ENCODE measurements at regions not wholly inside any gene's neighbourhood (a gene's known extent, or its start where the extent isn't known, plus 50 kb on each side); places are given as distances from the start of the nearest gene placed in this dataset.
"Not testable (repeated sequence)": the region's sequence is repeated elsewhere in the genome, so short reads cannot be mapped to it uniquely, and the experiment has no call there.

DNA sequence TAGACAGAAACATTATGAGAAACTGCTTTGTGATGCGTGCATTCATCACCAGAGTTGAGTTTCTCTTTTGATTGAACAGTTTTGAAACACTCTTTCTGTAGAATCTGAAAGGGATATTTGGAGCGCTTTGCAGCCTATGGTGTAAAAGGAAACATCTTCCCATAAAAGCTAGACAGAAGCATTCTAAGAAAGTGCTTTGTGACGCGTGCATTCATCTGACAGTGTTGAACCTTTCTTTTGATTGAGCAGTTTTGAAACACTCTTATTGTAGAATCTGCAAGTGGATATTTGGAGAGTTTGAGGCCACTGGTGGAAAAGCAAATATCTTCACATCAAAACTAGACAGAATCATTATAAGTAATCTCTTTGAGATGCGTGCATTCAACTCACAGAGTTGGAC, 3131.6 kb downstream of the TUBA3C start:
- not testable (repeated sequence) for ATAC-seq (ENCODE audit: low read depth); H3K4me3 ChIP-seq (ENCODE audit: severe bottlenecking); H3K9me3 ChIP-seq (ENCODE audit: severe bottlenecking); H3K4me1 ChIP-seq (ENCODE audit: insufficient read depth, poor library complexity, severe bottlenecking); H3K36me3 ChIP-seq (ENCODE audit: low read depth); H3K27me3 ChIP-seq (ENCODE audit: insufficient read depth, poor library complexity, severe bottlenecking); H3K27ac ChIP-seq (ENCODE audit: poor library complexity, severe bottlenecking)
- DNase-seq (ENCODE audit: low spot score): peak; percentile 14

DNA sequence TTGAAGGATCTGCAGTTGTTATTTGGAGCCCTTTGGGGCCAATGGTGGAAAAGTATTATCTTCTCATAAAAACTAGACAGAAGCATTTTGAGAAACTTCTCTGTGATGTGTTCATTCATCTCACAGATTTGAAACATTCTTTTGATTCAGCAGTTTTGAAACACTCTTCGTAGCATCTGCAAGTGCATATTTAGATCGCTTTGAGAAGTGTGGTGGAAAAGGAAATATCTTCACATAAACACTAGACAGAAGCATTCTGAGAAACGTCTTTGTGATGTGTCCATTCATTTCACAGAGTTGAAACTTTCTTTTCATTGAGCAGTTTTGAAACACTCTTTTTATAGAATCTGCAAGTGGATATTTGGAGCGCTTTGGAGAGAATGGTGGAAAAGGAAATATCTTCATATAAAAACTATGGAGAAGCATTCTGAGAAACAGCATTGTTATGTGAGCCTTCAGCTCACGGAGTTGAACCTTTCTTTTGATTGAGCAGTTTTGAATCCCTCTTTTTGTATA, 3164.1 kb downstream of the TUBA3C start:
- H3K36me3 ChIP-seq (ENCODE audit: low read depth); ATAC-seq (ENCODE audit: low read depth); H3K4me3 ChIP-seq (ENCODE audit: severe bottlenecking); H3K4me1 ChIP-seq (ENCODE audit: insufficient read depth, poor library complexity, severe bottlenecking); H3K27ac ChIP-seq (ENCODE audit: poor library complexity, severe bottlenecking); H3K27me3 ChIP-seq (ENCODE audit: insufficient read depth, poor library complexity, severe bottlenecking); DNase-seq (ENCODE audit: low spot score): not testable (repeated sequence)
- H3K9me3 ChIP-seq (ENCODE audit: severe bottlenecking): peaks cover 10% of the 10 kb centered on the region

DNA sequence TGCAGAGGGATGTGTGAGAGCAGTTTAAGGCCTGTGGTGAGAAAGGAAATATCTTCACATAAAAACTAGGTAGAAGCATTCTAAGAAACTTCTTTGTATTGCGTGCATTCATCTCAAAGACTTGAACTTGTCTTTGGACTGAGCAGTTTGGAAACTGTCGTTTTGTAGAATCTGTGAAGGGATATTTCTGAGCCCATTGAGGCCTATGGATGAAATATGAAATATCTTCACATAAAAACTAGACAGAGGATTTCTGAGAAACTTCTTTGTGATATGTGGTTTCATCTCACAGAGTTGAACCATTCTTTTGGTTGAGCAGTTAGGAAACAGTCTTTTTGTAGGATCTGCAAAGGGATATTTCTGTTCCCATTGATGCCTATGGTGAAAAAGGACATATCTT, 3173.4 kb downstream of the TUBA3C start:
- not testable (repeated sequence) for H3K4me3 ChIP-seq (ENCODE audit: severe bottlenecking); H3K36me3 ChIP-seq (ENCODE audit: low read depth); H3K27me3 ChIP-seq (ENCODE audit: insufficient read depth, poor library complexity, severe bottlenecking); DNase-seq (ENCODE audit: low spot score); H3K27ac ChIP-seq (ENCODE audit: poor library complexity, severe bottlenecking); H3K4me1 ChIP-seq (ENCODE audit: insufficient read depth, poor library complexity, severe bottlenecking); H3K9me3 ChIP-seq (ENCODE audit: severe bottlenecking); ATAC-seq (ENCODE audit: low read depth)
